B cell (primary cell): ENCODE measurements at regions not wholly inside any gene's neighbourhood (a gene's known extent, or its start where the extent isn't known, plus 50 kb on each side); places are given as distances from the start of the nearest gene placed in this dataset.

Experiments used
- CTCF ChIP-seq: fragments of 200-600 bp; IDR thresholded peaks from one replicate; pipeline ENCODE4 v1.8.0; 2022; ENCODE audit warnings: antibody characterized with exemption, mild to moderate bottlenecking
- EZH2 ChIP-seq: IDR thresholded peaks from 2 replicates; pipeline ENCODE4 v1.6.1; 2012; ENCODE audit warnings: borderline replicate concordance, low read depth, mild to moderate bottlenecking, moderate library complexity, low read length; ENCODE audit not compliant: insufficient read depth, poor library complexity, severe bottlenecking

- TF ChIP-seq CTCF: no peak
- no peak for TF ChIP-seq EZH2
Observed at GRCh38 chr20:39342463-39342862, 380.3 kb downstream of the DHX35 start.
